A673 (cell line): ENCODE measurements at regions not wholly inside any gene's neighbourhood (a gene's known extent, or its start where the extent isn't known, plus 50 kb on each side); places are given as distances from the start of the nearest gene placed in this dataset.

Experiments
- BruUV-seq: library from RNA; stranded (reverse); fragments of 400-500 nt; replicated peaks from 2 replicates; lab custom pipeline; 2021; lab: Mats Ljungman, UMichigan
- CTCF ChIA-PET: fragments of 300-600 bp; sonication (Branson Sonifier 250); formaldehyde crosslinking; loops from one replicate; lab custom pipeline; 2022; ENCODE audit warnings: antibody characterized with exemption; lab: Charles Lee
- POLR2A ChIA-PET: fragments of 300-600 bp; sonication (Branson Sonifier 250); formaldehyde crosslinking; loops from one replicate; lab custom pipeline; 2022; ENCODE audit warnings: antibody characterized with exemption; ENCODE audit not compliant: low non-redundant PET; lab: Charles Lee
- DNase-seq: peaks from one replicate; pipeline ENCODE4 v3.0.0-alpha.2; 2015; ENCODE audit warnings: low spot score
- H3K27ac ChIP-seq: fragments of 200-600 bp; sonication (generic); 2 replicates; pipeline ENCODE4 v1.5.1; 2016; ENCODE audit warnings: mixed run types, low read depth, mild to moderate bottlenecking, mixed read lengths, antibody characterized with exemption, low read length; ENCODE audit not compliant: poor library complexity, severe bottlenecking
- H3K27me3 ChIP-seq: fragments of 200-600 bp; sonication (generic); replicated peaks from 2 replicates; pipeline ENCODE4 v1.6.1; 2017; ENCODE audit warnings: mixed run types, low read depth, mild to moderate bottlenecking, mixed read lengths, antibody characterized with exemption, low read length; ENCODE audit not compliant: insufficient read depth, poor library complexity
- H3K36me3 ChIP-seq: fragments of 200-600 bp; sonication (generic); 2 replicates; pipeline ENCODE4 v1.6.1; 2016; ENCODE audit warnings: mixed run types, mild to moderate bottlenecking, mixed read lengths, antibody characterized with exemption, low read length; ENCODE audit not compliant: insufficient read depth, poor library complexity, severe bottlenecking
- H3K4me1 ChIP-seq: fragments of 200-600 bp; sonication (generic); 2 replicates; pipeline ENCODE4 v1.6.1; 2017; ENCODE audit warnings: mixed run types, mild to moderate bottlenecking, mixed read lengths, antibody characterized with exemption, low read length; ENCODE audit not compliant: insufficient read depth, poor library complexity, severe bottlenecking
- H3K4me3 ChIP-seq: fragments of 200-600 bp; sonication (generic); 2 replicates; pipeline ENCODE4 v1.5.1; 2016; ENCODE audit warnings: low read depth, mixed run types, mild to moderate bottlenecking, mixed read lengths, low read length; ENCODE audit not compliant: poor library complexity, severe bottlenecking
- H3K9me3 ChIP-seq: fragments of 200-600 bp; sonication (generic); 2 replicates; pipeline ENCODE4 v1.6.1; 2016; ENCODE audit warnings: mixed run types, low read depth, mild to moderate bottlenecking, mixed read lengths, antibody characterized with exemption, low read length; ENCODE audit not compliant: poor library complexity, severe bottlenecking
- CTCF ChIP-seq: fragments of 300-800, 200-600 bp; sonication (generic); conservative IDR thresholded peaks from 2 replicates; pipeline ENCODE4 v1.5.1; 2017; ENCODE audit warnings: low read depth, mild to moderate bottlenecking, antibody characterized with exemption, low read length, moderate library complexity, mixed read lengths
- EZH2 ChIP-seq: fragments of 200-600 bp; sonication (generic); IDR thresholded peaks from 2 replicates; pipeline ENCODE4 v1.6.1; 2017; ENCODE audit warnings: borderline replicate concordance, low read depth, mild to moderate bottlenecking, mixed read lengths, antibody characterized with exemption, low read length; ENCODE audit not compliant: poor library complexity, severe bottlenecking
- intact Hi-C: fragments of 100-400 bp; cut with micrococcal nuclease; formaldehyde crosslinking; loops from one replicate; pipeline ENCODE4 v1.10.0; 2022; ENCODE audit not compliant: unreplicated experiment

- H3K4me3 ChIP-seq, result peak overlapping the region; percentile 10
- no peaks in the 10 kb centered on the region for H3K36me3 ChIP-seq
- no peaks in the 10 kb centered on the region for H3K9me3 ChIP-seq
- POLR2A ChIA-PET, result no interaction called here
- H3K27me3 ChIP-seq, result no peaks in the 10 kb centered on the region
- peak; percentile 32 for DNase-seq
- peak overlapping the region; percentile 90 for H3K27ac ChIP-seq
- CTCF ChIA-PET, result no interaction called here
- intact Hi-C loops, result loop anchor here (5.0 kb wide), 1 partner anchor 226 kb away; no protein-coding TSS in a partner anchor
- TF ChIP-seq CTCF, result no peak
- no peak for TF ChIP-seq EZH2
- BruUV-seq, result no TSS peak
- peaks cover 61% of the 10 kb centered on the region for H3K4me1 ChIP-seq
These were observed 1092.6 kb upstream of the CDH6 start for GRCh38 chr5:30100929-30101328.

GRCh38 chr5:30100148-30100713, 1093.3 kb upstream of the CDH6 start:
- no peaks in the 10 kb centered on the region for H3K9me3 ChIP-seq
- H3K4me3 ChIP-seq, result peak overlapping the region; percentile 10
- no peaks in the 10 kb centered on the region for H3K36me3 ChIP-seq
- intact Hi-C loops, result loop anchor here (5.0 kb wide), 1 partner anchor 227 kb away; no protein-coding TSS in a partner anchor
- BruUV-seq, result no TSS peak
- H3K4me1 ChIP-seq, result peaks cover 58% of the 10 kb centered on the region
- CTCF ChIA-PET, result no interaction called here
- POLR2A ChIA-PET, result no interaction called here
- H3K27me3 ChIP-seq, result no peaks in the 10 kb centered on the region
- TF ChIP-seq CTCF (no peak), EZH2 (no peak)
- peak overlapping the region; percentile 90 for H3K27ac ChIP-seq
- peak; percentile 55 for DNase-seq

- ChIA-PET POLR2A (no interaction called here), CTCF (no interaction called here)
- Histone ChIP-seq H3K27ac (peak overlapping the region; percentile 90), H3K9me3 (no peaks in the 10 kb centered on the region), H3K4me3 (peak overlapping the region; percentile 10), H3K4me1 (peaks cover 52% of the 10 kb centered on the region), H3K36me3 (no peaks in the 10 kb centered on the region), H3K27me3 (no peaks in the 10 kb centered on the region)
- intact Hi-C loops, result loop anchor here (5.0 kb wide), 1 partner anchor 228 kb away; no protein-coding TSS in a partner anchor
- TF ChIP-seq CTCF (no peak), EZH2 (no peak)
- peak; percentile 90 for DNase-seq
- BruUV-seq, result no TSS peak
These were observed 1093.9 kb upstream of the CDH6 start for GRCh38 chr5:30099634-30100033.
